ENCODE measurements at regions not wholly inside any gene's neighbourhood (a gene's known extent, or its start where the extent isn't known, plus 50 kb on each side); places are given as distances from the start of the nearest gene placed in this dataset.
A peak's percentile ranks its signal among the peaks of the same experiment; 100 is the strongest.

- Histone ChIP-seq H3K27ac (no peak overlapping the region), H3K36me3 (peaks cover 9% of the 10 kb centered on the region), H3K4me1 (replicated peaks) (peaks cover 33% of the 10 kb centered on the region), H3K9me3 (replicated peaks) (no peaks in the 10 kb centered on the region), H3K4me3 (no peak overlapping the region), H3K27me3 (replicated peaks) (no peaks in the 10 kb centered on the region)
- peak in 1 of 2 experiments; percentile 33 for DNase-seq (ENCODE audit: low read depth in 1 of 2, low spot score in 2 of 2)
Measured at GRCh38 chr15:66877477-66878271, 175.6 kb downstream of the SMAD6 start.

DNA sequence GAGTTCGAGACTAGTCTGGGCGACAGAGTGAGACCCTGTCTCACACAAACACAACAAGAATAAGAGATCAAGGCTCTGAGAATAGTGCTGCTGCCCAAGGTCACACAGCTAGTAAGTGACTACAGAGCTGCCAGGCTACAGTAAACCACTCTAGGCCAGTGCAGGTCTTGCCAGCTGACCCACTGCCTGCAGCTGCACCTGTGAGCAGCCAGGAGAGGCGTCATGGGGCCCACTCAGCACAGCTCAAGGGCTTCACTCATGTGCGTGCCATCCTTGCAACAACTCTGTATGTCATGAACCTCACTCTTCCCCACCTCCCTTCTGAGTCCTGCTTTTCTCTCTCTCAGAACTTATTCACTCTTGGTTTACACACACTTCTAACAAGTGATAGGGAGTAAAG is 176.7 kb downstream of the SMAD6 start:
- no peak overlapping the region for H3K27ac ChIP-seq
- peaks cover 9% of the 10 kb centered on the region for H3K36me3 ChIP-seq
- no peak overlapping the region for H3K4me3 ChIP-seq
- no peaks in the 10 kb centered on the region for H3K27me3 ChIP-seq (replicated peaks)
- H3K4me1 ChIP-seq (replicated peaks) = peaks cover 29% of the 10 kb centered on the region
- peak in 1 of 2 experiments; percentile 22 for DNase-seq (ENCODE audit: low read depth in 1 of 2, low spot score in 2 of 2)
- no peaks in the 10 kb centered on the region for H3K9me3 ChIP-seq (replicated peaks)

GRCh38 chr15:66879531-66880368 is 177.7 kb downstream of the SMAD6 start:
- H3K36me3 ChIP-seq = peaks cover 9% of the 10 kb centered on the region
- no peaks in the 10 kb centered on the region for H3K9me3 ChIP-seq (replicated peaks)
- peaks cover 38% of the 10 kb centered on the region for H3K4me1 ChIP-seq (replicated peaks)
- H3K27me3 ChIP-seq (replicated peaks) = no peaks in the 10 kb centered on the region
- no peak overlapping the region for H3K27ac ChIP-seq
- peak in 1 of 2 experiments; percentile 35 for DNase-seq (ENCODE audit: low read depth in 1 of 2, low spot score in 2 of 2)
- H3K4me3 ChIP-seq = no peak overlapping the region

DNA sequence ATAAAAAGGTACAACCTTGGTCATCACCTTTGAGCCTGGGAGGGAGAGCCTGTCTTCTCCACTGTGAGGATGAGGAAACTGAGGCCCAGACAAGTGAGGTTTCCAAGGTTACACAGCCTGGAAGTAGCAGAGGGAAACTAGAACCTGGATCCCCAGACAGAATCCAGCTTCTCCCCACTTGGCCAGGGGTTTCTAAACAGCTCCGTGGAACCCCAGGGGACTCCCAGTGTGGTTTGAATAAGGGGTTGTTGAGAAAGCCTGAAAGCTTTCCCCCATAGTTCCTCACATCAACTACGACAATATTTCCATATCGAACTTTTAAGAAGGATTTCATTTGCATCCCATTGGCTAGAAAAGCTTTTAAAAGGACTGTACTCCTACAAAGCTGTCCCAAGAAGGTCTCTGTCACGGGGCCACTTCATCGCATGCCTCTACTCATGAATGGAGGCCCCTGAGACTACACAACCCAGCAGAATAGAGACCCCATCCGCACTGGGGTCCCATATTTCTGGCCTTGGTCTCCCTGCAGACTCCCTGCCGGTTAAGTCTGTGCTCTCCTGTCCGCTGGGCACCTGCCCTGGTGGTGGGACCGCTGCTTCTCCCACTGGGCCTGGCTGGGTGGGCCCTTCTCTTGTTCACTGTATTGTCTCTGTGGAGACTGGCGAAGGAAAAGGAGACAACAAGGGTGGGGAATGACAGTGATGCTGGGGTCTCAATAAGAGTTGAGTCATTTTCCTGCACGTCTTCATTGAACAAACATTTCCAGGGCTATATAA is 178.5 kb downstream of the SMAD6 start:
- Histone ChIP-seq H3K4me1 (replicated peaks) (peaks cover 45% of the 10 kb centered on the region), H3K27ac (no peak overlapping the region), H3K4me3 (no peak overlapping the region), H3K9me3 (replicated peaks) (no peaks in the 10 kb centered on the region), H3K36me3 (peaks cover 5% of the 10 kb centered on the region), H3K27me3 (replicated peaks) (no peaks in the 10 kb centered on the region)
- peak in 1 of 2 experiments; percentile 40 for DNase-seq (ENCODE audit: low read depth in 1 of 2, low spot score in 2 of 2)

- no peaks in the 10 kb centered on the region for H3K27me3 ChIP-seq (replicated peaks)
- peaks cover 4% of the 10 kb centered on the region; the same call in 1 of the 2 replicates for H3K36me3 ChIP-seq
- peak in 1 of 2 experiments; percentile 32 for DNase-seq (ENCODE audit: low read depth in 1 of 2, low spot score in 2 of 2)
- H3K4me3 ChIP-seq = no peak overlapping the region
- H3K27ac ChIP-seq = peak overlapping the region; percentile 86
- H3K4me1 ChIP-seq (replicated peaks) = peaks cover 47% of the 10 kb centered on the region
- no peaks in the 10 kb centered on the region for H3K9me3 ChIP-seq (replicated peaks)
Measured at GRCh38 chr15:66881173-66881905, 179.3 kb downstream of the SMAD6 start.

GRCh38 chr15:66882251-66883020 is 180.4 kb downstream of the SMAD6 start:
- Histone ChIP-seq H3K27ac (peak overlapping the region; percentile 86), H3K4me3 (no peak overlapping the region), H3K4me1 (replicated peaks) (peaks cover 53% of the 10 kb centered on the region), H3K9me3 (replicated peaks) (no peaks in the 10 kb centered on the region), H3K27me3 (replicated peaks) (no peaks in the 10 kb centered on the region), H3K36me3 (peaks cover 4% of the 10 kb centered on the region; the same call in 1 of the 2 replicates)
- DNase-seq (ENCODE audit: low read depth in 1 of 2, low spot score in 2 of 2) = peak; percentile 64 to 88

DNA sequence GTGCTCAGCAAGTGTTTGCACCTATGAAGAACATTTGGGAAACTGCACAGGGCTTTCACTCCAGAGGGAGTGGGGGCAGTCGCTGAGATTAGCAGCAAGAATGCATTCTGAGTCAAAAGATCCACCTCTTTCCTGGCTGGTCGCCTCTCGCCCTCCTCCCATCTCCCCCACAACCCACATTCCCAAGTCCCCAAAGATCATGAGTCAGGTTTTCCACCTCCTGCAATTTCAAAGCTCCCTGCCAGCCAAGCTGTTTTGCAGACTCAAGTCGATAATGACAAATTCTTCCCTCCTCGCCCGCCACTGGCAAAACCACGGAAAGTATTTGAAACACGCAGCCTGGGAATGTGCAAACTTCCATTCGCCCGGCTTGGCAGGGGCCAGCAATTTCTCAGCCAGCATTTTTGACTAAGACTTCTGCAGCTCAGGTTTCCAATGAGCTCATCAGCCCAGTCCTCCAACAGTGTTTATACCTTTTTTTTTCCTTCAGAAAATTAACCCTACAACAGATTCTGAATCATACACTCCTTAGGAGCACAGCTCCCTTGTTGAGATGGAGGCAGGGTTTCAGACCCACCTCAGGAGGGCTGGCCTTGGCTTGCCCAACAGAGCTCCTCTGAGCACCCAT is 181.4 kb downstream of the SMAD6 start:
- Histone ChIP-seq H3K36me3 (peaks cover 4% of the 10 kb centered on the region; the same call in 1 of the 2 replicates), H3K4me1 (replicated peaks) (peaks cover 63% of the 10 kb centered on the region), H3K27ac (peak overlapping the region; percentile 86), H3K4me3 (no peak overlapping the region), H3K9me3 (replicated peaks) (no peaks in the 10 kb centered on the region), H3K27me3 (replicated peaks) (no peaks in the 10 kb centered on the region)
- peak; percentile 99 for DNase-seq (ENCODE audit: low read depth in 1 of 2, low spot score in 2 of 2)

- Histone ChIP-seq H3K4me3 (no peak overlapping the region), H3K27ac (peak overlapping the region; percentile 57), H3K9me3 (replicated peaks) (no peaks in the 10 kb centered on the region), H3K4me1 (replicated peaks) (peaks cover 64% of the 10 kb centered on the region), H3K27me3 (replicated peaks) (no peaks in the 10 kb centered on the region), H3K36me3 (peaks cover 4% of the 10 kb centered on the region; the same call in 1 of the 2 replicates)
- DNase-seq (ENCODE audit: low read depth in 1 of 2, low spot score in 2 of 2) = peak in 1 of 2 experiments; percentile 11
Measured at GRCh38 chr15:66884115-66884622, 181.2 kb upstream of the SMAD3 start.

GRCh38 chr15:66884661-66885237 is 180.7 kb upstream of the SMAD3 start:
- peak in 1 of 2 experiments; percentile 24 for DNase-seq (ENCODE audit: low read depth in 1 of 2, low spot score in 2 of 2)
- Histone ChIP-seq H3K4me3 (no peak overlapping the region), H3K27me3 (replicated peaks) (no peaks in the 10 kb centered on the region), H3K27ac (peak overlapping the region; percentile 57), H3K4me1 (replicated peaks) (peaks cover 64% of the 10 kb centered on the region), H3K36me3 (peaks cover 4% of the 10 kb centered on the region; the same call in 1 of the 2 replicates), H3K9me3 (replicated peaks) (no peaks in the 10 kb centered on the region)

- no peaks in the 10 kb centered on the region for H3K9me3 ChIP-seq (replicated peaks)
- H3K4me1 ChIP-seq (replicated peaks) = peaks cover 64% of the 10 kb centered on the region
- H3K27me3 ChIP-seq (replicated peaks) = no peaks in the 10 kb centered on the region
- DNase-seq (ENCODE audit: low read depth in 1 of 2, low spot score in 2 of 2) = peak in 1 of 2 experiments; percentile 27
- H3K4me3 ChIP-seq = no peak overlapping the region
- no peak overlapping the region for H3K27ac ChIP-seq
- peaks cover 4% of the 10 kb centered on the region; the same call in 1 of the 2 replicates for H3K36me3 ChIP-seq
Measured at GRCh38 chr15:66885281-66885915, 180.0 kb upstream of the SMAD3 start.

GRCh38 chr15:66886241-66886675 is 179.1 kb upstream of the SMAD3 start:
- Histone ChIP-seq H3K4me3 (no peak overlapping the region), H3K27me3 (replicated peaks) (no peaks in the 10 kb centered on the region), H3K27ac (no peak overlapping the region), H3K4me1 (replicated peaks) (peaks cover 57% of the 10 kb centered on the region), H3K36me3 (peaks cover 4% of the 10 kb centered on the region; the same call in 1 of the 2 replicates), H3K9me3 (replicated peaks) (no peaks in the 10 kb centered on the region)
- DNase-seq (ENCODE audit: low read depth in 1 of 2, low spot score in 2 of 2) = peak in 1 of 2 experiments; percentile 38

All from SJSA1 (cell line).